Spleen (tissue), 7 donors: ENCODE measurements at regions not wholly inside any gene's neighbourhood (a gene's known extent, or its start where the extent isn't known, plus 50 kb on each side); places are given as distances from the start of the nearest gene placed in this dataset.

Experiments
- CTCF ChIP-seq, 11 experiments: fragments of 200-600 bp in 7 of 11; fragments of 450-650 bp in 4 of 11; sonication (generic) in 4 of 11; IDR thresholded peaks in 8 of 11; conservative IDR thresholded peaks in 3 of 11; 1 replicate in 7 of 11; 2 replicates in 4 of 11; pipeline versions ENCODE4 v1.4.0 to v1.8.0; 2016 to 2021; ENCODE audit warnings: antibody characterized with exemption in 11 of 11, inconsistent platforms in 4 of 11, mild to moderate bottlenecking in 1 of 11
- POLR2A ChIP-seq, 3 donors: fragments of 450-650 bp; IDR thresholded peaks; one replicate each; pipeline ENCODE4 v1.5.1; 2017; ENCODE audit warnings: antibody characterized with exemption in 3 of 3, mild to moderate bottlenecking in 1 of 3
- donor health status: DM: no; HTN: no; CAD: no; lungs with moderate emphysema.
- donor health status: DM: no; HTN: no; CAD: no.
- donor health status: DM: no; HTN: no; CAD: no.

DNA sequence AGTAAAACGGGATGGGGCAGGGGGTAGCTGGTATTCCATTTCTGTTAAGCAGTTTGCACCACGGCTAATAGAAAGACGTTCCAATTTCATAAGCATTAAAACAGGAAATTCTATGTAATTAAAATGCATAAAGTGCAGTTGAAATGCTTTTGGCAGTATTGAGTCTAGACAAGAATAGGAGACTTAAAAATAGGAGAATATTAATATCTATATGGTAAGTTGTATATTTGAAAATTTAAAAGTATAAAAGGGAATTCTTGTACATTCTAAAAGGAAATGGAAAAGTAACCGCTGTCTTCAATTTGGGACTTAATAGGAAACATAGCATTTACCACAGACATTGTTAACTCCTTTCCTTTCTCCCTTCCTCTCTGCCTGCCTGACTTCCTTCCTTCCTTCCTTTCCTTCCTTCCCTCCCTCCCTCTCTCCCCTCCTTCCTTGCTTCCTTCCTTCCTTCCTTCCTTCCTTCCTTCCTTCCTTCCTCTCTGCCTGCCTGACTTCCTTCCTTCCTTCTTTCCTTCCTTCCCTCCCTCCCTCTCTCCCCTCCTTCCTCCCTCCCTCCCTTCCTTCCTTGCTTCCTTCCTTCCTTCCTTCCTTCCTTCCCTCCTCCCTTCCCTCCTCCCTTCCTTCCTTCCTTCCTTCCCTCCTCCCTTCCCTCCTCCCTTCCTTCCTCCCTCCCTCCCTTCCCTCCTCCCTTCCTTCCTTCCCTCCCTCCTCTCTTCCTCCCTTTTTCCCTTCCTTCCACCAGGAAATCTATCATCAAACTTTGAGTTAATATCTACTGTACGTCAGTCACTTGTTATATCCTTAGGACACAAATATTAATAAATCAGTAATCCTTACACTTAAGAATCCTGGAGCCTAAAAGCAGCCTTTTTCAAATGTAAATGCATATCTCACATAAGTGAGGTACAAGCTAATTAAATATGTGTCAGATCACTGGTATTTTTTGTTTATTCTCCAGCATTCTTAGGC is 1049.3 kb downstream of the GALC start:
- TF ChIP-seq CTCF (IDR thresholded peaks at IDR 0.05 in 8 of 11, conservative IDR thresholded peaks at IDR 0.05 in 3 of 11): no peak
- TF ChIP-seq POLR2A (IDR thresholded peaks at IDR 0.05): no peak
